ENCODE measurements at regions not wholly inside any gene's neighbourhood (a gene's known extent, or its start where the extent isn't known, plus 50 kb on each side); places are given as distances from the start of the nearest gene placed in this dataset.
"Not testable (repeated sequence)": the region's sequence is repeated elsewhere in the genome, so short reads cannot be mapped to it uniquely, and the experiment has no call there.

DNA sequence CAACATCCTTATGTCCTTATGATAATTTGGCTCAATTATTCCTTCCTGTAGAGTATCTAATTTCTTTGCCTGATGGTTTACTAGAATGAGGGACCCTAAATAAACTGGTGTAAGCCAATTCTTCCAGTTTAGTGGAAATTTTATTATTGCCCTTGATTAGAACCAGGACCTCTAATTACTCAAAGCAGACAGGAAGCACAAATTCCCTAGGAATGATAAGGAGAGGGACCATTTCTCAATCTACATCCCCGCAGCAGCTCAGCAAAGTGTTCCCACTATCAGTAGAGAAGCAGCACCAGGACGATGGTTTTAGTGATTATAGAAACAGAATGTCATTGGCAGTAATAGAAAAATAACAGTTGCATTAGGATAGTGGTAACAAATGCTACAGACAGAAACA, 97.1 kb downstream of the PLPPR4 start:
- no peak for ATAC-seq (ENCODE audit: poor library complexity)
- intact Hi-C loops (cut with DNase I), result no loop called here
- DNase-seq, result no peak

DNA sequence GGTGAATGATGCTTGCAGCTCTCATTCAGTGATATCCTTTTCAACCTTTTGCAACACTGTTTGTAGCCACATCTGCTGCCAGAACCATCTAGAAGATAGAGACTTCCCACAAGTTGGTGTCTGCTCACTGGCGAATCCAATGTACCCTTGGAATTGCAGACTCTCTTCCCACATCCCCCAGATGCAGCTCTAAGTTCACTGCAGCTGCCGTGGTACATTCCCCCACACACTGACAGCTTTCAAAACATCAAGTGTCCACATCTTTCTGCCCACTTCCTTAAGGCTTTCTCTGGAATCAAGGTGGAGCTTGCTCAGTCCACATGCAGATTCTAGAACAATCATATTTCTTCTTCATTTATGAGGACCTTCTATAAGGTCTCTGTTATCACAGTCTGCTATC, 99.2 kb downstream of the PLPPR4 start:
- ATAC-seq (ENCODE audit: poor library complexity) (no peak), DNase-seq (no peak)
- intact Hi-C loops (cut with DNase I), result no loop called here

DNA sequence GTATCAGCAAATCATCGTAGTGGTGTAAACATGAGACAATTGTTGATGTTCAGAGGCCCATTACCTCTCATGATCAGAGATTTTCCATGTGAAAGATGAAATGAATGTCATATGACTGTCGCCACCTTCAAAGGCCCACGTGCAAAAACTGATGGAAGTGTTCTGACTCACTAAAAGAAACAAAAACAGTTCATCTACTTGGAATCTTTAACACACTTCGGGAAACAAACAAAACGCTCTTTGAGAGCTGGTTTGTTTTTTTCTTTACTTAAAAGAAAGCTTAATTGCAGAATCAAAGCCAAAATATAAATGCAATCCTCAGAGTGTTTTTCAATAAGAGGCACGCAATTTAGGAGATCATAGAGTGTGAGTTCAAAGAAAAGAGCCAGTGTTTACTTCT, 100.8 kb downstream of the PLPPR4 start:
- ATAC-seq (ENCODE audit: poor library complexity) (no peak), DNase-seq (no peak)
- intact Hi-C loops (cut with DNase I), result no loop called here

DNA sequence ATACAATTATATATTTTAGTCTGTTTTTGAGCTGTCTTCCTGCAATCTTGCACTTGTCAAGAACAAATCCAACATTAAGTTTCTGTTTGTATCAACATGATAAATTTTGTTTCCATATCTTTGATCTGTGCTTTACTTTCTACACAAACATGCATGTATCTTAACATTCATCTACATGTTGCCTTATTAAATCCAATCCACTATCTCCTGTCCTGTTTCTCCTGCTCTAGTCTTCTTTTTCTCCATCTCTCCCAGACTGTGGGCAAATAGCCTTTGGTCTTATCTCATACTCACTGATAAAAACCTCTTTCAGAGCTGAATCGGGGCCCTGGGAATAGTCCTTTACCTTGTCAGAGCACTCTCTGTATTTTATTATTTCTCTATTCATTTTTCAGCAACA, 101.3 kb downstream of the PLPPR4 start:
- ATAC-seq (ENCODE audit: poor library complexity) (no peak), DNase-seq (no peak)
- intact Hi-C loops (cut with DNase I), result no loop called here

DNA sequence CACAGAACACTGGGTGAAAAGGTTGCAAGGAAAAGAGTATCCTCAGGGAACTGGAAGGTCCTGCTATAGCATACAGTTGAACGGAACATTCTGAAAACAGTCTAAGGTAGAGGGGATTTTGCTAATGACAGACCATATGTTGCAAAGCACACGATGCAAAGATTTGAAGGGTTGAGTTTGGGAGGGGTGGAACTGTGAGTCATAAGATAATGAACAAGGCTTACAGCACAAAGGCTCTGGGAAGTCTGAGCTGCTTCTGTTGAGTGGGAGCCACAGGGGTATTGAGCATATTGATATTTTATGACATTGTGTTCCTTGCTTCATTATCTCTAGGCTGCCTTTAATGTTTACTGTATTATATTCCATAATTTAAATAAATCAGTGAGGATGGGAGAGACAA, 104.9 kb downstream of the PLPPR4 start:
- DNase-seq (no peak), ATAC-seq (ENCODE audit: poor library complexity) (no peak)
- intact Hi-C loops (cut with DNase I), result no loop called here

DNA sequence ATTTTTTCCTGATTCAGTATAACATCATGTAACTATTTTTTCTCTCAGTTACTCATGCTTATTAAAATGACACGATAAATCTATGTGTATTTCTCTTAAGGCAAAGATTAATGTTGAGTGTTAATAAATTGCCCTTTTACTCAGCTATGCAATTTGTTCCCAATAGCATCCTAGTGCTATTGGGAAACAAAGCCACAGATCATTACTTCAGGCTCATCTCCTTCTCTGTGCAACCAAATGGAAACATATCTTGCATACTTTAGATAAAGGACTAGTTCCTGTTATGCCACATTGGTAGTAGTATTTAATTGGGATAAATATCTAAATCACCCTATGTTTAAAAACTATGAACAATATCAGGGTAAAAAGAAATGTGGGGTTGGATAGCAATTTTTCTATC, 106.2 kb downstream of the PLPPR4 start:
- intact Hi-C loops (cut with DNase I), result no loop called here
- ATAC-seq (ENCODE audit: poor library complexity), result no peak
- DNase-seq, result no peak

DNA sequence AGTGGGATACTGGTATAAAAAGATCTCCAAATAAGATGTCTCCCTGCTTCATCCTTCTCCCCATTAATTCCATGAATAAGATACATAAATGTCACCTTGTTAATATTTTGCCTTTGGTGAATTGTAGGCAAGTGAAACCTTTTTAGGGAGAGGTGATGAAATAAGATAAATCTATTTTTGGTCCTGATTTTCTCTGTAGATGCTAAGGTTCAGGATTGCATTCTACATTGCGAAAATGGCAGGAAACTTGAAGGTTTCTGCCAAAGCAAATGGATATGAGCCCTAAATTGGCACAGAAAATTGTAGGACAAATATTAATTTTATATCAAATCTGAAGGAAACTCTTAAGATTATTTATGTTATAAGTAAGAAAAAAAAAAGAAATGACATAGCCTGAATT, 107.1 kb downstream of the PLPPR4 start:
- ATAC-seq (ENCODE audit: poor library complexity) (no peak), DNase-seq (no peak)
- intact Hi-C loops (cut with DNase I), result no loop called here

DNA sequence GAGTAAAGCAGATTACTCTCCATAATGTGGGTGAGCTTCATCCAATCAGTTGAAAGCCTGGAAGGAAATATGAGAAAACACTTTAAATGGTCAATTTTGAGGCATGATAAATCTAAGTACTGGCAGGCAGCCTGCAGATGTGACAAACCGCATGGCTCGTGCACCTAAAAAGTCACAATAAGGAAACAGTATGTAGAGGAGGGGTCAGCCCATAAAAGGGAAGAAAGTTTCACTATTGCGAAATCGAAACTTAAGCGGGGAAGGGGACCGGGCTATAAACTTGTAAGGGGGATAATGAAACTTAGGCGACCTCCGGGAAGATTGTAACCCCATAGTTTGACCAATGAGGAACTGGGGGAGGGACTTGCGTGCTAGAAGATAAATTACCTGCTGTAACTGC, 109.8 kb downstream of the PLPPR4 start:
- no peak for ATAC-seq (ENCODE audit: poor library complexity)
- intact Hi-C loops (cut with DNase I), result no loop called here
- DNase-seq, result no peak

DNA sequence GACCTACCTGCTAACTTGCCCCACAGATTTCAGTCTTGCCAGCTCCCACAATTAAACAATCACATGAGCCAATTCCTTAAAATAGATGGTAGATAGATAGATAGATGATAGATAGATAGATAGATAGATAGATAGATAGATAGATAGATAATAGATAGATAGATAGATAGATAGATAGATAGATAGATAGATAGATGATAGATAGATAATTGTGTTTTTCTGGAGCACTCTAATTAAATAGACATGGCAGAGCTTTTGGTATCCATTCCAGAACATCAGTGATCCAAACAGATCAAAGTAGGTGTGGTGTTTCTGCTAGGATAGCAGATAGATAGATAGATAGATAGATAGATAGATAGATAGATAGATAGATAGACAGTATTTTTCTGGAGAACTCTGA, 110.4 kb downstream of the PLPPR4 start:
- intact Hi-C loops (cut with DNase I); DNase-seq; ATAC-seq (ENCODE audit: poor library complexity): not testable (repeated sequence)

DNA sequence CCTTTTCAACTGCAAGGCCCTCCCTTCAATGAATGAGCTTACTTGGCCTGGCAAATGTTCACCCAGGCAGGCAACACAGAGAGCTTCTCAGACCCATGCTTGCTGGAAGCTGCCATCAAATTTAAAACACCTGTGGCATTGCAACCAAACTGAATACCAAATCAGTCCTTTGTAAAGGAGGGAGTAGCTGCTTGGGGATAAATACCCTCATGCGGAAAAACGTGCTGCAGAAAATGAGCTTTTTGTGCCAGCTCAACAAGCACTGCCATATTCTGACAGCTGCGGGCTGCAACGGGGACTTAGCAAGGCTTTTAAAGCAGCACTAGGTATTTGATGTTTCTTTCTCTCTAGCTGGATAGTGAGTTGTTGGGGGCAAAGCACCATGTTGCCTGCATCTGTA, 119.7 kb downstream of the PLPPR4 start:
- no peak for ATAC-seq (ENCODE audit: poor library complexity)
- no peak for DNase-seq

DNA sequence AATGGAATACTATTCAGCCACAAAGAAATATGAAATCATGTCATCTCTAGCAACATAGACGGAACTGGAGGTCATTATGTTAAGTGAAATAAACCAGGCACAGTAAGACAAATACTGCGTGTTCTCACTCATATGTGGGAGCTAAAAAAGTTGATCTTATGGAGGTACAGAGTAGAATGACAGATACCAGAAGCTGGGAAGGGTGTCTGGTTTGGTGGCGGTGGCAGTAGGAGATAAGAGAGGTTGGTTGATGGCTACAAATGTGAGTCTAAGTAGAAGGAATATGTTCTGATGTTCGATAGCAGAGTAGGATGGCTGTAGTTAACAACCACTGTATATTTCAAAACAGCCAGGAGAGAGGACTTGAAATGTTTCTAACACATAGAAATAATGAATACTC, 121.6 kb downstream of the PLPPR4 start:
- DNase-seq (no peak), ATAC-seq (ENCODE audit: poor library complexity) (no peak)
- intact Hi-C loops (cut with DNase I), result no loop called here

More for the DNA sequence above, 119.7 kb downstream of the PLPPR4 start:
- intact Hi-C loops (cut with DNase I), result no loop called here

DNA sequence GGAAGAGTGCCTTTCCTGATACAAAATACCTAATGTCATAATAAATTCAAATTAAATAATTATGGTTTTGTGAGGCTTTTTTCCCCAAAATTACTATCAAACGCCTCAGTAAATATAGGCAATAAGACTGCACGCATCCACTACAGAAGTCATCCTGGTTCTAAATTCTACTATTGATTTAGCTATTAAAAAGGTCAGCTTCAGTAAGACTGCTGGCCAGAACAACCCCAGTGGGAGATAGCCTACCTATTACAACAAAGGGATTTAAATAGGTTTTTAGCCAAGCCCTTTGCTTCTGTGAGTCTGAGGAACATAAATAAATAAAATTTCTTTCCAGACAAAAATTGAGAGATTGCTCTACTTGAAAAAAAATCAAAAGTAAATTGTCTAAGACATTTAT, 132.1 kb downstream of the PLPPR4 start:
- ATAC-seq (ENCODE audit: poor library complexity) (no peak), DNase-seq (no peak)
- intact Hi-C loops (cut with DNase I), result no loop called here

DNA sequence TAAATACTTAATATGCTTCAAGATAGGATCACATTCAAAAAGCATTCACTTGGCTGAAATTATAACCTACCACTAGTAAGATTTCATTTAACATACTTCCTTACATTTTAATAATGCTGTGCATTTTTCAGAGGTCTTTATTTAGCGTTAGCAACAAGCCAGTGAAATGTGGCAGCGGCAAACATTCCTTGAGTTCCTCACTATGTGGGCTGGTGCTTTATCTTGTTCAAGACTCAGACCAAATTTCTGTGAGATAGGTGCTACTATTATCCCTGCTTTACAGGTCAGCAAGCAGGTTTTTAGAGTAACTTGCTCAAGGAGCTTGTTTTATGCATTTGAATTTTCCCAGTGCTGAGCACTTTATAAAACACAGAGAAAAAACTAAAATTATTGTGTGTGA, 132.7 kb downstream of the PLPPR4 start:
- ATAC-seq (ENCODE audit: poor library complexity), result no peak
- no peak for DNase-seq
- intact Hi-C loops (cut with DNase I), result no loop called here

DNA sequence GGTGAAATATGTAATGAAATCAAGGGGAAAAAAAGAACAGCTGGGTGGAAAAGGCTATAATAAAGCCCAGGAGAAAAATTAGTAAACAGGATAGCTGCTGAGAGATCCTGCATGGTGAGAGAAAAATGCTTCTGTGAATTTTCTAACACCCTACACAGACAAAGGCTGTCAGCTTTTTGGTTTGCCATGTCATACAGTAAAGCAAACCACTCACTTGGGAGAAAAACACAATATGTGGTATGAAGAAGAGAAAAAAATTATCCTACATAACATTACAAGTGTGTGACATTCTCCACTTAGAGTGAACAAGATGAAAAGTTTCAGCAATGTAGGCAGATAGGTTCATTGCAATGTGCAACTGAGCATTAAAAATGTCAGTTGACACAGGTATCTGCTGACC, 133.6 kb downstream of the PLPPR4 start:
- no peak for ATAC-seq (ENCODE audit: poor library complexity)

DNA sequence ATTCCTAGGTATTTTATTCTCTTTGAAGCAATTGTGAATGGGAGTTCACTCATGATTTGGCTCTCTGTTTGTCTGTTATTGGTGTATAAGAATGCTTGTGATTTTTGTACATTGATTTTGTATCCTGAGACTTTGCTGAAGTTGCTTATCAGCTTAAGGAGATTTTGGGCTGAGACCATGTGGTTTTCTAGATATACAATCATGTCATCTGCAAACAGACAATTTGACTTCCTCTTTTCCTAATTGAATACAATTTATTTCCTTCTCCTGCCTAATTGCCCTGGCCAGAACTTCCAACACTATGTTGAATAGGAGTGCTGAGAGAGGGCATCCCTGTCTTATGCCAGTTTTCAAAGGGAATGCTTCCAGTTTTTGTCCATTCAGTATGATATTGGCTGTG, 137.3 kb downstream of the PLPPR4 start:
- DNase-seq; intact Hi-C loops (cut with DNase I); ATAC-seq (ENCODE audit: poor library complexity): not testable (repeated sequence)

More for the DNA sequence above, 133.6 kb downstream of the PLPPR4 start:
- intact Hi-C loops (cut with DNase I), result no loop called here
- DNase-seq, result no peak

DNA sequence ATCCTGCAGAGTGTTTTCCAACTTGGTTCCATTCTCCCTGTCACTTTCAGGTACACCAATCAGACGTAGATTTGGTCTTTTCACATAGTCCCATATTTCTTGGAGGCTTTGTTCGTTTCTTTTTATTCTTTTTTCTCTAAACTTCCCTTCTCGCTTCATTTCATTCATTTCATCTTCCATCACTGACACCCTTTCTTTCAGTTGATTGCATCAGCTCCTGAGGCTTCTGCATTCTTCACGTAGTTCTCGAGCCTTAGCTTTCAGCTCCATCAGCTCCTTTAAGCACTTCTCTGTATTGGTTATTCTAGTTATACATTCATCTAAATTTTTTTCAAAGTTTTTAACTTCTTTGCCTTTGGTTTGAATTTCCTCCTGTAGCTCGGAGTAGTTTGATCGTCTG, 140.1 kb downstream of the PLPPR4 start:
- DNase-seq; ATAC-seq (ENCODE audit: poor library complexity); intact Hi-C loops (cut with DNase I): not testable (repeated sequence)

DNA sequence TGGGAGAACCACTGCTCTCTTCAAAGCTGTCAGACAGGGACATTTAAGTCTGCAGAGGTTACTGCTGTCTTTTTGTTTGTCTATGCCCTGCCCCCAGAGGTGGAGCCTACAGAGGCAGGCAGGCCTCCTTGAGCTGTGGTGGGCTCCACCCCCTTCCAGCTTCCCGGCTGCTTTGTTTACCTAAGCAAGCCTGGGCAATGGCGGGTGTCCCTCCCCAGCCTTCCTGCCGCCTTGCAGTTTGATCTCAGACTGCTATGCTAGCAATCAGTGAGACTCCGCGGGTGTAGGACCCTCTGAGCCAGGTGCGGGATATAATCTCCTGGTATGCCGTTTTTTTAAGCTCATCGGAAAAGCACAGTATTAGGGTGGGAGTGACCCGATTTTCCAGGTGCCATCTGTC, 141.0 kb downstream of the PLPPR4 start:
- ATAC-seq (ENCODE audit: poor library complexity); DNase-seq; intact Hi-C loops (cut with DNase I): not testable (repeated sequence)

DNA sequence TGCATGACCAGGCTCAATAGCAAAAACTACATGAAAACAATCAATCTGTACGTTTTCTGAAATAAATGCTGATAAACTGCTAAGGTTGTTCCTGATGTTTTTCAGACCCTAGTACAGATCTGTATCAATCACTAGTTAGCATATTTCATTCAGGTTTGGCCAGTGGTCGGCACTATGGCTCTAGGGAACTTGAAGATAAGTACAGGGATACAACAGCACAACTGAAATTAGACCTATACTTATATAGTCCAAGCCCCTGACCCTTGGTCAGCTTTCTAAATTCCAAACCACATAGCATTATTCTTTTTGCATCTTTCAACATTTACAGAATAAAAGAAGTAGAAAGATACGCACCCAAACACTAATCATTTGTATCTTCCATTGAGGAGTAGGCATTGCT, 142.7 kb downstream of the PLPPR4 start:
- intact Hi-C loops (cut with DNase I), result no loop called here
- ATAC-seq (ENCODE audit: poor library complexity), result no peak
- no peak for DNase-seq

DNA sequence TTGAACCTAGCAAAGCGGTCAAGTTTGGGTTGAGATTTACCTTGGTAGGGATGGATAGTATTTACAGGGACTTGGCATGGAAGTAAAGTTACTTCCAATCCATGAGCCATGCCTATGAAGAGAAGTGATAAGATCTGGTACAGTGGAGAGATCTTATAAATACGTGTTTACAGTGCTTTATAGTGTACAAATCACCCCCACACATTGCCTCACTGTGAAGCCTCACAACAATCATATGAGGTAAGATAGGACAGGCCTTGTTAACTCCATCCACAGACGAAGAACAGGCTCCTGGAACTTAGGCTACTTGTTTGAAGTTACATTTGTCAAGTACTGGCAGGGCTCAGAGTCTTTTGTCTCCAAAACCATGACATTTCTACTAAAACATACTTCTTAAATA, 159.8 kb downstream of the PLPPR4 start:
- DNase-seq (no peak), ATAC-seq (ENCODE audit: poor library complexity) (no peak)
- intact Hi-C loops (cut with DNase I), result no loop called here

DNA sequence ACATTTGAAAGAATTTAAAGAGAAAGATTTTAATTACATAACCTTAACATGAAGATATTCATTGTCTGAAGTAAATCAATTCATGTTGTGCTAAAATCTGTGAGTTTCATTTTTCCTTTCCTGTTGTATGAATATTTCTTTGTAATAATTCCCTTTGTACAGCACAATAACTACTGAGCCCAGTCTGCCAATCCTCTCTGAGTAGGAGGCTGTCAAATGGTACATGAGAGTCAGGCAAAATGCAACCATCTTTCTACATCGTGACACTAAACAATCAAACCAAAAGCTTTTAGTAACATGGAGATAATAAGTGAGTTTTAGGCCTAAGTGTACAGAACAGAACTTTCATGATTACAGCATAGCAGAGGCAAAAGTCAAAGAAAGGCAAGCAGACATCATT, 165.5 kb downstream of the PLPPR4 start:
- intact Hi-C loops (cut with DNase I), result no loop called here
- DNase-seq (no peak), ATAC-seq (ENCODE audit: poor library complexity) (no peak)

DNA sequence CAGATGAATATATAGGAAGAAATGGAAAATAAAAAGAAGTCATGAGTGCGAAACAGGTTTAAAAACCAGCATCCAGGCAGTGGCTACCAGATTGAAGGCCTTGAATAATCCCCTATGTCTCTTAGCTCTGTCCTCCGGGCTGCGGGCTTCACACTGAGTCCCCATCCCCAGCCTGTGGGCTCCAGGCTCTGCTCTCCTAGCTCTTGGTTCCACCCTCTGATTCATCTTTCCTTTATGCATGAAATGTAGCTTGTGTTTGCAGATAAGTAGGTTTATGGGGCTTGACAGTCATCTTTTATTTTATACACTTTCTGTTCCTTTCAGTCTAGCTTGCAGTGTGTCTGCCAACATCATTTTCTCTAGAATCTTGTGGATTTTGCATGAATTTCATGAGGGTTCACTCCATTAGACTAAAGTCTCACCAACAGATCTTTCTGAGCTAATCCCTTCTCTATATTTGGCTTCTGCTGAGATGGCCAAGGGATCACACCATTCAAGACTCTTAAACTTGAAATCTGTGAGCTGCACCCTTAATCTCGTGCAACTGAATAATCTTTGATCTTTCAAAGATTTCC, 174.5 kb downstream of the PLPPR4 start:
- intact Hi-C loops (cut with DNase I), result no loop called here

More for the DNA sequence above, 174.5 kb downstream of the PLPPR4 start:
- ATAC-seq (ENCODE audit: poor library complexity) (no peak), DNase-seq (no peak)

All from Right ventricle myocardium superior (tissue), 1 donor.